Erythroblast (primary cell): ENCODE measurements at regions not wholly inside any gene's neighbourhood (a gene's known extent, or its start where the extent isn't known, plus 50 kb on each side); places are given as distances from the start of the nearest gene placed in this dataset.

ENCODE experiments used
- GATA1 ChIP-seq: IDR thresholded peaks from 2 replicates; pipeline ENCODE4 v1.6.1; 2011; ENCODE audit warnings: low read depth, mild to moderate bottlenecking, control low read depth, low read length, moderate library complexity
- POLR2A ChIP-seq: IDR thresholded peaks from 2 replicates; pipeline ENCODE4 v1.6.1; 2011; ENCODE audit warnings: mild to moderate bottlenecking, low read length

- TF ChIP-seq POLR2A (no peak), GATA1 (no peak)
Observed at GRCh38 chr15:96870580-96870979, 540.1 kb downstream of the NR2F2 start.
